ENCODE measurements at regions not wholly inside any gene's neighbourhood (a gene's known extent, or its start where the extent isn't known, plus 50 kb on each side); places are given as distances from the start of the nearest gene placed in this dataset.

GRCh38 chr1:79979346-79979745 is 972.8 kb upstream of the ADGRL4 start:
- TF ChIP-seq EZH2 (IDR thresholded peaks at IDR 0.05) = no peak
- TF ChIP-seq POLR2AphosphoS5 (IDR thresholded peaks at IDR 0.05; ENCODE audit: borderline replicate concordance, low read depth, low read length) = no peak

Measured in SK-N-MC (cell line).